ENCODE measurements at regions not wholly inside any gene's neighbourhood (a gene's known extent, or its start where the extent isn't known, plus 50 kb on each side); places are given as distances from the start of the nearest gene placed in this dataset.

DNA sequence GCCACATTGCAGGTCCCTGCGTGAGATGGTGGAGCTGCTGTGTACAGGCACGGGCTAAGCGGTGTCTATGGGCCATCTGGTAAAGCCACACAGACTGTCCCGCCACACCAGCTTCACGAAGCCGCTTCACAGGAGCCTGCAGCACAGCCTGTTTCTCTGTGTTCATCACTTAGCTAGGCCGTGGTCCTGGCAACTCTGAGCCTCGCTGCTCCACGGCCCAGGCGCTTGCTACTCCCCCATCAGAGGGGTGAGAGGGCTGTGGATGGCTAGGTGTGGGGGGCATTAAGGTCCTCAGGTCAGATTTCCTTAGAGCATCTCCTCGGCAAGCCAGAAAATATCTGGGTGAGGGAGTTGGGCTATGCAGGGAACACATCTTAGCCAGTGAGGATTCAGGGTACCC lies 225.7 kb downstream of the GLI2 start:
- TF ChIP-seq, protein P1, sequence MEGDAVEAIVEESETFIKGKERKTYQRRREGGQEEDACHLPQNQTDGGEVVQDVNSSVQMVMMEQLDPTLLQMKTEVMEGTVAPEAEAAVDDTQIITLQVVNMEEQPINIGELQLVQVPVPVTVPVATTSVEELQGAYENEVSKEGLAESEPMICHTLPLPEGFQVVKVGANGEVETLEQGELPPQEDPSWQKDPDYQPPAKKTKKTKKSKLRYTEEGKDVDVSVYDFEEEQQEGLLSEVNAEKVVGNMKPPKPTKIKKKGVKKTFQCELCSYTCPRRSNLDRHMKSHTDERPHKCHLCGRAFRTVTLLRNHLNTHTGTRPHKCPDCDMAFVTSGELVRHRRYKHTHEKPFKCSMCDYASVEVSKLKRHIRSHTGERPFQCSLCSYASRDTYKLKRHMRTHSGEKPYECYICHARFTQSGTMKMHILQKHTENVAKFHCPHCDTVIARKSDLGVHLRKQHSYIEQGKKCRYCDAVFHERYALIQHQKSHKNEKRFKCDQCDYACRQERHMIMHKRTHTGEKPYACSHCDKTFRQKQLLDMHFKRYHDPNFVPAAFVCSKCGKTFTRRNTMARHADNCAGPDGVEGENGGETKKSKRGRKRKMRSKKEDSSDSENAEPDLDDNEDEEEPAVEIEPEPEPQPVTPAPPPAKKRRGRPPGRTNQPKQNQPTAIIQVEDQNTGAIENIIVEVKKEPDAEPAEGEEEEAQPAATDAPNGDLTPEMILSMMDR (conservative IDR thresholded peaks at IDR 0.05): no peak
- TF ChIP-seq EZH2 (IDR thresholded peaks at IDR 0.05; ENCODE audit: low read depth): no peak
